ENCODE measurements at regions not wholly inside any gene's neighbourhood (a gene's known extent, or its start where the extent isn't known, plus 50 kb on each side); places are given as distances from the start of the nearest gene placed in this dataset.

DNA sequence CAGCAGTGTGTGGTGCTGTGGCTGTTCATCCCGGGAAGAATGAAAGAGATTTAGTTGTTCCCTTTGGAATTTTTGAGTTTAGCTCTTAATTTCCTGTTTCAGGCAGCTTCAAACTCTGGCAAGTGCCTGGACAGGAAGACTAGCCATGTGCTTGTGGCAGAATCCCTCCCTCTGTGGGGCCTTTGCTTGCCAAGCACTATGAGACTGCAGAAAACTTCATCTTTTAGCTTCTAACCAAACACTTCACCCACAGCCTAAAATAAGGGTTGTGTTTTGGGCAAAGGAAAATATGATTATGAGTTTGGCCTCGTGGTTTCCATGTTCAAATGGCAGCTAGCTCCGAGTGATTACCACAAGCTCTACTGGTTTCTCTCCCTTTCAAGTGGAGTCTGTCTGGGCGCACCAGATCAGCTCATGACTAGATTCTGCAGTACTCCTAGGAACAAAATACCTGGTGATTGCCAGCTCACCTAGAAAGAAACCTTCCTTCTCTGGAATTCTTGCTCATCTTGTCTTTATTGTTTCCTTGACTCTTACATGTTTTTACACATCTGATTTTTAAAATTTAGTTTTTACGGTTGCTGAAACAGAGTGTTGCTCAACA, 707.5 kb downstream of the SLITRK6 start:
- DNase-seq (ENCODE audit: low read depth): no peak

GRCh38 chr13:85089186-85089585, 710.0 kb downstream of the SLITRK6 start:
- no peak for DNase-seq (ENCODE audit: low read depth)

DNA sequence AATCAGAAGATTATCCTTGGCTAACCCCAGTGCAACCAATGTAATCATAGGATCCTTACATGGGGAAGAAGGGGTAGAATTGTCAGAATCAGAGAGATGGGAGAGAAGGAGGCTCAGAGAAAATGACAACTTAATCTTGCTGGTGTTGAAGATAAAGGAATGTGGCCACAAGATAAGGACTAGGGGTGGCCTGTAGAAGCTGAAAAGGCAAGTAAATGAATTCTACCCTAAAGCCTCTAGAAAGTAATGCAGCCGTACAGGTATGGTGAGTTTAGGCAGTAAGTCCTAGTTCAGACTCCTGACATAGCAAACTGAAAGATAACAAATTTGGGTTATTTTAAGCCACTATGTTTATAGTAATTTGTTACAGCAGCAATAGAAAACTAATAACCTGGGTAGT, 718.5 kb downstream of the SLITRK6 start:
- DNase-seq (ENCODE audit: low read depth): no peak

DNA sequence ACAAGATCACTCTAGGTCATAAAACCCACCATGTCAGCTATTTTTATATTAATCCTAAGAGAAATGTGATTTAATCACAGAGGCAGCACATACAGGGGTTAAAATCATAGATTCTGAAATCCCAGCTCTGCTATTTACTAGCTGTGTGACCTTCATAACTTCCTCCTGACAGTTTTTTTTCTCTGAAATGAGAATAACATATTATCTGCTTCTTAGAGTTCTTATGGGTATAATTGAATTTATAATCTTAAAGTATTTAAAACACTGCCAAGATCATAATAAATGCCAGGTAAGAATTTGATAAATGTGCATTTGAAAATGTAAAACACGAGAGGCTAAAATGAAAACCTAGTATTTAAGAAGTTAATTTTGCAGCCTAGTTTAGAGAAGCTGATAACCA, 722.9 kb downstream of the SLITRK6 start:
- no peak for DNase-seq (ENCODE audit: low read depth)

- no peak for DNase-seq (ENCODE audit: low read depth)
These were observed 724.5 kb downstream of the SLITRK6 start for GRCh38 chr13:85074543-85075313.

DNA sequence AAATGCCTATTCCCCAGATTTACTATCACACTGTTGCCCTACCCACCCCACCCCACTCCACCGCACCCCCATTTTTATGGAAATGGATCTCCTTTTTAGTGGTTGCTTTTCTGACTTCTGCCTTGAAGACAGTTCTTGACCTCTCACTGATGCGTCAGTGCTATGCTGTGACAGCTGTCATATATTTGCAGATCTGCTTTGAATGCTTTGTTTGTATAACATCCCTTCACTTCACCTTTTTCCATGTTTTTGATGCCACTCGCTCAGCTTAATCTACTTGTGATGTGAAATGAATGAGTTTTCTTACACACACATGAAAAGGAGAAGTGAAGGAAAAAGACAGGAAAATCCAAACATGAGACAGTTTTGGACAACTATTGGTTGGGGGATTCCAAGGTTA, 731.0 kb downstream of the SLITRK6 start:
- DNase-seq (ENCODE audit: low read depth): no peak

DNA sequence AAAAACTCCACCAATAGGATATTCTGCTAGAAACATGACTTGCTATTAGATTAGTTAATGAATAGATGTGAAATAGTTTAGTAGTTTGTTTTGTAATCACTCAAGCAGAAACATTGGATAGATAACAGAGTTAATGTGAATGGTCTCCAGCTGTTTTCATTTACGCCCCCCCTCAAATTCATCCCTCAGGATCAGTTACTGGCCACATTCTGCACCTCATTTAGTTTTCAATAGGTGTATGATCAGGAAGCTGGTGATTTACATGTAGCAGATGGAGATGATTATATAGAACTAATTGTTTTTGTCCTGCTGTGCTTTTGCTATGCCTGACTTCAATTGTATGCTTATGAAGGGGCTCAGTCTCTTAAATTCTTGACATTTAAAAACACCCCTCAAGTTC, 759.0 kb downstream of the SLITRK6 start:
- DNase-seq (ENCODE audit: low read depth): no peak

GRCh38 chr13:85031771-85032170, 767.4 kb downstream of the SLITRK6 start:
- DNase-seq (ENCODE audit: low read depth): no peak

DNA sequence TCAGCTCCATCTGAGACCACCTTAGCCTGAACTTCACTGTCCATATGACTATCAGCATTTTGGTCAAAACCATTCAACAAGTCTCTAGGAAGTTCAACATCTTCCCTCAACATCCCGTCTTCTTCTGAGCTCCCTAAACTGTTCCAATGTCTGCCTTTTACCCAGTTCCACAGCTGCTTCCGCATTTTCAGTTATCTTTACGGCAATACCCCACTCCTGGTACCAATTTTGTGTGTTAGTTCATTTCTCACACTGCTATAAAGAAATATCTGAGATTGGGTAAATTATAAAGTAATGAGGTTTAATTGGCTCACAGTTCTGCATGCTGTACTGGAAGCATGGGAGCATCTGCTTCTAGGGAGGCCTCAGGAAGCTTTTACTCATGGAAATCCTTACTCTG, 771.2 kb downstream of the SLITRK6 start:
- DNase-seq (ENCODE audit: low read depth): no peak

DNA sequence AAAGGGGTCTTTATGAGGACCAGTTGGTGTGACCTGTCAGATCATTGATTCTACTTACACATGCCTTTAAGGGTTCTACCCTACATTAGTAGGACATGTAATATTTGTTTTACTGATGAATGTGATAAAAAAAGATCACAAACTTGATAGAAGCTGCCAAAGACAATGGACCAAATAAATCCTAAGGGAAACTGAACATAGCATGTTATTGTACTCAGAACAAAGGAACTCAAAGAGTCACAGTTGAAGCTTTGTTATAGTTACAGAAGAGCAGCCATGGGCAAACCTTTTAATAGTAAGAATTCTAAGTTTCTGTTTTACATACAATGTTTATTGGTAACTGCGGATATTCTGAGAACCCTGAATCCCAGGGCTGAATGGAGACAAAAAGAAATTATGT, 780.1 kb downstream of the SLITRK6 start:
- DNase-seq (ENCODE audit: low read depth): no peak

DNA sequence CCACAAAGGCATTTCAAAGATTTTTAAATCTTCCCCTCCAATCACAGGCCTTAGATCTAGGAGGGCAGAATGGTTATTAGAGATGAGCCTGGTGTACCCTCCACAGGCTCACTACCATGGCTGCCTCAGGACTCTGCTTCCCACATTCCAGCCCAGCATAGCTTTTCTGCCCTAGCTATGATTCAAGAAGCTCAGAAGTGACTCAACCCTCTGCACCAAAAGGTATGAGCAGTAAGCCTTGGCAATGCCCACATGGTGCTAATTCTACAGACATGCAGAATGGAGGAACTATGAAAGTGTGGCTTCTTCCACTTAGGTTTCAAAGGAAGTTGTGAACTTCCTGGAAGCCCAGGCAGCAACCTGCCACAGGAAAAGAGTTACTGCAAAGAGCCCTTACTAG, 786.2 kb downstream of the SLITRK6 start:
- no peak for DNase-seq (ENCODE audit: low read depth)

GRCh38 chr13:85009447-85009846, 789.8 kb downstream of the SLITRK6 start:
- DNase-seq (ENCODE audit: low read depth): no peak

DNA sequence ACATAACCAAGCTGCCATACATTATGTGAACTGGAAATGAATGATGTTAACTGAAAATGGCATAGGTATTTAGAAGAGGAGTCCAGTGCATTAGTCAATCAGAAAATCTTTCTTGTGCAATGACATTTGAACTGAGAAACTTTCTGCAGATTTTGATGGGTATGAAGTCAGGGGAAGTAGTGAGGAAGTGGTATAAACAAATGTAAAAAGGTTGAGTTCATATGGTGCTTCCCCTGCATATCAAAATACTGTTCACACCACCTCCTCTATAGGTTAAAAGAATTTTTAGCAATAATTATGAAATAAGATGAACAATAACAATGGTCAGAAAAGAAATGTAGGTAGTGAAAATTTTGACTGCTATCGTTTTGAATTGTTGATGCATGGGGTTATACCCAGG, 800.0 kb downstream of the SLITRK6 start:
- no peak for DNase-seq (ENCODE audit: low read depth)

GRCh38 chr13:84998681-84999080, 800.5 kb downstream of the SLITRK6 start:
- no peak for DNase-seq (ENCODE audit: low read depth)

DNA sequence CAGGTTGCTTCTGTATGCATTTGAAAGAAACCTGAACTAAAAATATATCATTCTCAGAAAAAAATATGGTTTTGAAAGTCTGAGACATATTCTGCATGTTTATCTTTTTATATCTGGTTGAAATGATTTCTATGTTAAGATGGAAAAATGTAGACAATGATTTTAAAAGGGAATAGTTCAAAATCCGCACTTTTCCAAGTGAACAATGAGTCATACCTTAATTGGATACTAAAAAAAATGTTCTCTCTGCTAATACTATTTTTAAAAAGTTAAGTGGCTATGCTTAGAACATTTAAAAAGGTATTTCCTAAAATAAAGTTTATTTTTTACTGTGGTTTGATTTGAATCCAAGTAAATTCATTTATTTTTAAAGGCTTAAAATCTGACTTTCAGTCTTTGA, 801.4 kb downstream of the SLITRK6 start:
- DNase-seq (ENCODE audit: low read depth): no peak

GRCh38 chr13:84994582-84994981, 804.6 kb downstream of the SLITRK6 start:
- no peak for DNase-seq (ENCODE audit: low read depth)

- no peak for DNase-seq (ENCODE audit: low read depth)
These were observed 813.4 kb downstream of the SLITRK6 start for GRCh38 chr13:84985860-84986259.

DNA sequence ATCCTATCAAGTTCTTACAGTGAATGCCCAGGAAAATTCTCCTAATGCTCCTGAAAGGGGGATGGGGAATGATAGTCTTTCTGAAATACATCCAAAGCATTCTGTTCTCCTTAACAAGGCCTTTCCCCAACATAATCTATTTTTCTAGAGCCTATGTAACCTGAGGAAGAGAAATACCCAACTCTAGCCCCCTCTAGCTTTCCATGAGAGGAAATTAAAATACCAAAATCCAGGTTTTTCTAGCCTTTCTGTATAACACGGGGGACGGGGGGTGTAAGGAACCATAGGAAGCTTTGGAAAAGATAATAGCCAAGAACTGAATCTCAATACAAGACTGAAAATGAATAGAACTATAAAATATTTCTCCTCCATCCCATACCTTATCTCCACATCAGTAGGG, 815.9 kb downstream of the SLITRK6 start:
- DNase-seq (ENCODE audit: low read depth): no peak

DNA sequence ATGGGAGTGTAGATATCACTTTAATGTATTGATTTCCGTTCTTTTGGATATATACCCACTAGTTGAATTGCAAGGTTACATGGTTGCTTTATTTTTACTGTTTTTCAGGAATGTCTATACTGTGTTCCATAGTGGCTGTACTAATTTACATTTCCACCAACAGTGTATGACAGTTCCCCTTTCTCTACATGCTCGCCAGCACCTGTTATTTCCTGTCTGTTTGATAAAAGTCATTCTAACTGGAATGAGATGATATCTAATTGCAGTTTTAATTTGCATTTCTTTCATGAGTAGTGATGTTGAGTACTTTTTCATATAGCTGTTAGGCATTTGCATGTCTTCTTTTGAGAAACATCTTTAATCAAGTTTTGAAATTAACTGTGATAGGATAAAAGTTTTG, 818.6 kb downstream of the SLITRK6 start:
- DNase-seq (ENCODE audit: low read depth): no peak

- no peak for DNase-seq (ENCODE audit: low read depth)
These were observed 820.4 kb downstream of the SLITRK6 start for GRCh38 chr13:84978851-84979250.

GRCh38 chr13:84973661-84974060, 825.6 kb downstream of the SLITRK6 start:
- DNase-seq (ENCODE audit: low read depth): no peak

GRCh38 chr13:84972907-84973306, 826.3 kb downstream of the SLITRK6 start:
- DNase-seq (ENCODE audit: low read depth): no peak

DNA sequence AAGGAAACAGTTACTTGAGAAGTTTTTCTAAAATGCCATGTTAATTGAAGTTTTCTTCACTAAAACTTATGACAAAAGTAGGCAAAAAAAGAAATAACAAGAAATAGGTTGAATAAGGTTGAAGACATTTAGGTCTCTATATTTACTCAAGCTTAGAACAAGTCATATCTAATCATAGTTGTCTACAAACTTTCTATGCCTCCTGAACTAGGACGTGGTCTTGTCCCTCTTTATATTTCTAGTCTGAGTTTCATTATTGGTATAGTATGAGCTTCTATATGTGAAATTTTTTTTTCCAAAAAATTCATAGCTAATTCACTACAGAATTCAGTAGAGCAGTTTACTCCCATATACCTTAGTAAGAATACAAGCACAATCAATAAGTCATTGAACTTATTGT, 836.4 kb downstream of the SLITRK6 start:
- DNase-seq (ENCODE audit: low read depth): no peak

GRCh38 chr13:84962141-84962750, 837.0 kb downstream of the SLITRK6 start:
- no peak for DNase-seq (ENCODE audit: low read depth)
